GM19238 (cell line): ENCODE measurements at regions not wholly inside any gene's neighbourhood (a gene's known extent, or its start where the extent isn't known, plus 50 kb on each side); places are given as distances from the start of the nearest gene placed in this dataset.

Experiments
- DNase-seq: peaks from one replicate; pipeline ENCODE4 v3.0.0; 2011; ENCODE audit warnings: low spot score; ENCODE audit not compliant: insufficient read length

GRCh38 chr20:60627751-60628565, 624.1 kb upstream of the CDH4 start:
- DNase-seq = no peak

DNA sequence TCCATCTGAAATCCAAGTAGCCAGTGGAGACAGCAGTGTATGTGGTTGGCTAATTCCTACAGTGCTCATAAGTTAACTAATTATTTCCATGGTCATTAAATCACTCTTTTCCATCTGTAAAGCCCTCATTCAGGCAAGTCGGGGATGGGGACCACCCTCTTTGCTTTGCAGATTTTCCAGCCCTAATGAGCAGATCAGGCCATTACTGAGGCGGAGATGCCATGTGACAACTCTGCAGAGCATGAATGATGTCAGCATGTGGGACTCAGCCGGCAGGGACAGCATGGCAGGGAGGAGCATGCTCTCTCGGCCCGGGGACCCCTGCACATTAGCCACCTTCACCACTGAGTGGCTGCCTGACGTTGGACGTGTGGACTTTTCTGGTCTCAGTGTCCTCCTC, 623.3 kb upstream of the CDH4 start:
- DNase-seq = no peak

DNA sequence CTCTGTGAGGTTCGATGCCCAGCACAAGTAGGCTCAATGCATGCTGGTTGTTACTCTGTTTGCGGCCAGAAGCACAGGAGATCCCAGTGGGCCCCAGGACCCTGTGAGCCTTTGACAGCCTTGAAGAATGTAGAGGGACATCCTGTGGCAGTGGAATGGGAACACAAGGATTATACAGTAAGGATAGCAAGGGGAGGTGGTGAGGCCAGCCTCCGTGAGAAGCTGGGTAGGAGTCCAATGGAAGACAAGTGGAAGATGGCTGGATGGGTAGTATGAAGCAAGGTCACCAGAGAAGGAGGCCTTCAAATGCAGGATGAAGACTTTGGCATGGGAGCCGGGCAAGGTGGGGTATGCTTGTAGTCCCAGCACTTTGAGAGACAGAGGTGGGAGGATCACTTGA, 622.9 kb upstream of the CDH4 start:
- DNase-seq = no peak

GRCh38 chr20:60630609-60631008, 621.5 kb upstream of the CDH4 start:
- no peak for DNase-seq

DNA sequence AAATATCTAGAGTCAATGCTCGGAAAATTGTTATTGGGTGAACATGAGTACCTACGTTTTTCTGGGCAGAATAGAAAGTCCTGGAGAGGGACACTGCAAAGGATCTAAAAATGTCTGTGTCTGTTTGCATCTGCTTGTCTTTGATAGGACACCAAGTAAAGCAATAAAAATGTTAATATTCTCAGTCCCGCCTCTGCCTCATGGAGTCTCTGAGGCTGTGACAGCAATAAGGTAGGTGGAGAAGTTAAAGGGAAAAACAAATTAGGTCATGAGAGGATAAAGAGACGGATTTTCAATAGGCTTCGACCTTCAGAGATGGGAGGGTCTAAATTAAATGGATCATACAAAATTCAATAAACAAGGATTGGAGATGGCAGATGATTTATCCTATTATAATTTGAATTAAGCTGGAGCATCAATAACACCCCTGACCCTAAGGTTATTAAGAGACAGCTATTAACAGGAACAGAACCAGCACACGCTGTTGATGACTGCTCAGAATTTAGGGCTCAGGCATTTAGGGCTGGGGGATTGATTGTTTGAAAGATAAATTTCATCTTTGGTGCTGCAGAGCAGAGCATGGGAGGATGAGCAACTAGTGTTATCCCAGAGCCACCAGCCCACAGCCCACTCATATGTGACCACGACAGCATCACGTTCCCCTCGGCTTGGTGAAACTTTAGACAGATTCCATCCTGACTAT, 620.3 kb upstream of the CDH4 start:
- no peak for DNase-seq

DNA sequence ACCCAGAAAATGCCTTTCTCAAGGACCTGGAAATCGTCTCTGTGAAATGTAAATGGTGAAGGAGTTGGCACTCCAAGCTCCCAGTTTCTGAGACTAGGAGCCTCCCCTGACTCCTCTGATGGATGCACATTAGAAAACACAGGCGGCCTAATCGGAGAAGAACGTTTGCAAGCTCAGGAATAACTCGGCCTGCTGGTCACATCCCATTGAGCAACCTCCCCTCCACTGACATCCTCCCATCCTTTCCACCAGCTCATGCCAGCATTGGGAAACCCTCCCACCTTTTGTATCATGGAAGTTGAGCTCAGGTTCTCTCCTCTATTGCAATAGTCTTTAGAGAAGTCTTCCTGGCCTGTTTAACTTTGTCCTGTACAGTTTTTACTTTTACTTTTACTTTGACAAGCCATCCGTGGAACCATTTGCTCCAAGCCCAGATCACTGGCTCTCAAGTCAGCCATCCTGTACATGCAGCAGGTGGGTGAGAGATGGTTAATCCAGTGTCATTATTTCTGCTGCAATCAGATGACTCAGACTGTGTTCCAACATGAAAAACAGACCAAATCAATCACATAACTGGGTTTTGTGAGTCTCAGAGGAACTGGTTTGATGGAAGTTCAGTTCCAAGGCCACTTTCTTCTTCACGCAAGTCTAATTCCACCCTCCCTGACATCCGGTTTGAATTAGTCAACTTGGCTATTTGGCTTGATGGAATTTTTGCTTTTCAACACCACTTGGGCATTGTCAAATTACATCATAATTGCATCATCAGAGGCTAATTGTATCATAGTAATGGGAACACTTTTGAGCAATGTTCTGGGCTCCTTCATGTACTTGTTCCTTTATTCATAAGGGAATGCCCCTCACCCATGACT, 619.4 kb upstream of the CDH4 start:
- no peak for DNase-seq

- DNase-seq = no peak
These were observed 617.4 kb upstream of the CDH4 start for GRCh38 chr20:60634491-60635172.

DNA sequence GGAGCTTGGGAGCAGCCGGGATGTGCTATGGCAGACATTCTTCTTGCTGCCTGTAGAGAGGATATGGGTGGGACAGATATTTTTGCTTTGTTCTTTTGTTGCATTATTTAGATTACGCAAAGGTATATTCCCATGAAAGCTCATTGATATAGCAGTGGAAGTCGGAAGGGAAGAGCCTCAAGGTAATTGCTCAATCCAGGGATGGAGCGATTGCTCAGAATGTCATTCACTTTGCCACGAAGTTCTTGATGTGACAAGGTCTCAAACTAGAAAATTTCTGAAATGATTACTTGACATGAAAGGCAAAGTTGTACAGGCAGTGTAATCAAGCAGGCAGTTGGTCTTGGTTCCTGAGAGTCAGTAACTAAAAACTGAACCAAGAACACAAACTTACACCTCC, 615.6 kb upstream of the CDH4 start:
- no peak for DNase-seq

- DNase-seq = no peak
These were observed 614.3 kb upstream of the CDH4 start for GRCh38 chr20:60637801-60638200.

DNA sequence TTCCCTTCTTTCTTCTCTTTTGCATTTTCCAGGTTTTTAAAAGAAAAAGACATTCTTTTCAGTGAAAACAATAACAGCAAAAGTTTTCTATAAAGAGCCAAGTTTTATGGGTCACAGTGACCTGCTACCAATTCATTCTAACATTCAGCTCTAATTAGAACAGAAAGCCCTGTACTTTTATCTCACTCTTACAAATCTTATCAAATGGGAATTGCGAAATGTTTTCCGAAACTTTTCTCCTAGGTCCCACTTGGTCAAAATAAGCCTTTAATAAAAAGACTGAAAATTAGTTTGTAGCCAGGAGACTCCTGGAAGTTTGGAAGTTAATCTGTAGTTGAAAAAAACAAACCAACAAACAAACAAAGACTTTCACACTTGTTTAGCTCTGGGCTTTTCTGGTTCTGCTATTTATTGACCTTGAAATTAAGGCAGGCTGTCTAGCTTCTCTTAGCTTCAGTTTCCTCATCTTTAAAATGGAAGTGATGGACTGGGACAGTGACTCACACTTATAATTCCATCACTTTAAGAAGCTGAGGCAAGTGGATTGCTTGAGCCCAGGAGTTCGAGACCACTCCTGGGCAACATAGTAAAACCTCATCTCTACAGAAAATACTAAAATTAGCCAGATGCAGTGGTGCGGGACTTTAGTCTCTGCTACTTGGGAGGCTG, 613.5 kb upstream of the CDH4 start:
- no peak for DNase-seq

GRCh38 chr20:60641879-60642447, 610.1 kb upstream of the CDH4 start:
- DNase-seq = no peak

DNA sequence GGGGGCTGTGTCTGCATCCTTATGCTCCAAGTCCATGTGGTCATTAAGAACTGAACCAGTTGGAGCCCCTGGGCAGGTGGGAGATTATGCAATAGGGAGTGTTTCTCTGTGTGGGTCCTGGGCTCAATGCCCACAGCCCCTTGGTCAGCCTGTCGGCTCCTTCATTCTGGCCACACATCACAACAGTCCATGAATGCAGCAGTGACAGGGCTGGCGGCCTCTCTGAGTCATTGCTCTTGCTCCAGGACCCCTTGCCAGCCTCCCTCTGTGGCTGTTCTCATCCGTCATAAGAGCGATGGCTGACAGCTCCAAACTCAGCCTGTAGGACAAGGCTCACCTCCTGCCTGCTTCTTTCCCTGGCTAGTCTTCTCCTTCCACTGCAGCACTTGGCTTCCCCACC, 609.5 kb upstream of the CDH4 start:
- no peak for DNase-seq

GRCh38 chr20:60648556-60648955, 603.5 kb upstream of the CDH4 start:
- no peak for DNase-seq

DNA sequence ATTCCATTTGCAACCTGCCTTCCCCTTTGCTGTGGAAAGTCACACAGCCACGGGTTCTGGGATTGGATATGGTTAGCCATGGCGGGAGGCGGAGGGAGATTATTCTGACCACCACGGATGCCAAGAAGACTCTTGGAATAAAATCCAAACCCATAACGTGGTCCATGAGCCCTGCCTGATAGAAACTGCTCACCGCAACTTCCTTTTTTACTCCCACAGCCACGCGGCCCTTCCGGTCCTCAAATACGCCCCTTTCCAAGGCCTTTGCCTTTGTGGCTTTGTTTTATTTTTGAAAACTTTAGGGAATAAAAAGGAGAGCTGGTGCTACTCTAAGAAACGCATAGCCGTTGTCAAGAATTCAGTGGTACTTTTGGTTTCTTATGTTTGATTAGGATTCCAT, 602.5 kb upstream of the CDH4 start:
- DNase-seq = no peak

- DNase-seq = no peak
These were observed 602.0 kb upstream of the CDH4 start for GRCh38 chr20:60650087-60650486.

DNA sequence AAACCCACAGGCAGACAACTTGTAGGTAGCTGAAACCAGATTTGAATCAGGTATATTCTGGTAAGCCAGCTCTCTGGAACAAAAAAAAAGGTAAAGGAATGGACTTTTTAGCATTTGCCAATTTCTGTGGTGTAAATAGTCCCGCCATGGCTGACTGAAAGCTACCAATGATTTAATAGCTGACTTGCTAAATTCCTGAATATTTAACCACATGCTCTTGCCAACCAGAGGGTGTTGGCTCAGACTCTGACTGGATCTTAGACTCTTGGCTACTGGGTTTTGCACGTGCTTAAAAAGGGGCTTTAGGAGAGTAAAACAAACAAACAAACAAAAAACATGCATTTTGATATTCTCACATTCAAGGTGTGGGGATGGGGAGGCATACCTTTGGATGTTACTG, 600.0 kb upstream of the CDH4 start:
- DNase-seq = no peak

- DNase-seq = no peak
These were observed 599.4 kb upstream of the CDH4 start for GRCh38 chr20:60652615-60653014.

- DNase-seq = no peak
These were observed 598.8 kb upstream of the CDH4 start for GRCh38 chr20:60653111-60653845.

DNA sequence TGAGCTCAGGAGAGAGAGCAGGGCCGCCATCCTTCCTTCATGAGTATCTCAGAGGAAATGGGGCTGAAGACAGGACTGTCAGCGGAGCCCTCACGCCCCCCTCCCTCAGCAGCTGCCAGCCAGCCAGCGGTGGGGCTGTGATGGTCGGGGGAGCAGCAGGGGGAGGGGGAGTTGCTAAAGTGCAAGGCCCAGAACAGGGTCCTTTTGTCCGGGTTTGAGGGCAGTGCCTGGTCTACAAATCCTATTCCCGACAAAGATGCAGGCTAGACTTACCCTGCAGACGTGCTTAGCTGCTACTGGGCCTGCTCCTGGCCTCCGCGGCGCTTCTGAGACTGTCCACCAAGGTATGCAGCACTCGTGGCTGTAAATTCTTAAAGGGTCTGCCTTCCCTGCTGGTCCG, 593.4 kb upstream of the CDH4 start:
- DNase-seq = no peak

DNA sequence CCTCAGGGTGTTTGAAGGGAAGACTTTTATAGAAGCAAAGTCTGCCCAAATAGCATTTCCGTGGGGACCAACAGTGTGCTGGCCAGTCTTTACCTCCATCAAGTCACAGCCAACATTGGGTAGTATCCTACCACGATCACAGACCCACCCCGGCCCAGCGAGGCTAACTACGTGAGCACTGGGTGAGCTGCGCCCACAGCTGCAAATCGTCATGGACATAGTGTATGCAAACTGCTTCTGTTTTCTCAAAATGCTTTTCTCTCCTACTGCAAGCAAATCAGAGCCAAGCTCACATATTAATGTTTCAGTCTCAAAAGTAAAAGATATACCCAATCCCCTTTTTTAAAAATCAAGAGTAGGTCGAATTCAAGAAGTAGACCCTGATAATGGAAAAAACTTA, 592.8 kb upstream of the CDH4 start:
- DNase-seq = no peak
